Parathyroid adenoma (tissue), 2 donors: ENCODE measurements at regions not wholly inside any gene's neighbourhood (a gene's known extent, or its start where the extent isn't known, plus 50 kb on each side); places are given as distances from the start of the nearest gene placed in this dataset.
A peak's percentile ranks its signal among the peaks of the same experiment; 100 is the strongest.

Source experiments
- H2AFZ ChIP-seq: fragments of 300-600 bp; sonication (generic); one replicate; pipeline ENCODE4 v1.7.0; 2017; ENCODE audit warnings: antibody characterized with exemption, mild to moderate bottlenecking
- H3K27ac ChIP-seq: fragments of 300-600 bp; sonication (generic); one replicate; pipeline ENCODE4 v1.7.0; 2017
- H3K27me3 ChIP-seq: fragments of 300-600 bp; sonication (generic); one replicate; pipeline ENCODE4 v1.7.0; 2017; ENCODE audit warnings: low read length; ENCODE audit not compliant: control insufficient read depth, insufficient read depth
- H3K36me3 ChIP-seq: fragments of 300-600 bp; sonication (generic); one replicate; pipeline ENCODE4 v1.7.0; 2017; ENCODE audit warnings: low read length; ENCODE audit not compliant: control insufficient read depth, insufficient read depth
- H3K4me1 ChIP-seq: fragments of 300-600 bp; sonication (generic); one replicate; pipeline ENCODE4 v1.7.0; 2017; ENCODE audit warnings: control low read depth
- H3K4me2 ChIP-seq: fragments of 300-600 bp; sonication (generic); one replicate; pipeline ENCODE4 v1.7.0; 2017; ENCODE audit warnings: low read length
- H3K4me3 ChIP-seq: fragments of 300-600 bp; sonication (generic); one replicate; pipeline ENCODE4 v1.7.0; 2017; ENCODE audit warnings: low read depth, low read length
- H3K79me2 ChIP-seq: fragments of 300-600 bp; sonication (generic); one replicate; pipeline ENCODE4 v1.7.0; 2017; ENCODE audit warnings: control low read depth
- H3K9ac ChIP-seq: fragments of 300-600 bp; sonication (generic); one replicate; pipeline ENCODE4 v1.7.0; 2017; ENCODE audit warnings: mild to moderate bottlenecking
- H3K9me3 ChIP-seq: fragments of 300-600 bp; sonication (generic); one replicate; pipeline ENCODE4 v1.7.0; 2017; ENCODE audit warnings: low read length; ENCODE audit not compliant: control insufficient read depth
- TF ChIP-seq, protein P1 (sequence below): fragments of 300-600 bp; sonication (generic); IDR thresholded peaks from one replicate; pipeline ENCODE4 v1.7.0; 2017; ENCODE audit warnings: antibody characterized with exemption, mild to moderate bottlenecking
- donor health status: primary hyperparathyroidism.

GRCh38 chr1:163562355-163562754 lies 240.6 kb downstream of the NUF2 start:
- Histone ChIP-seq H3K36me3 (no peaks in the 10 kb centered on the region), H3K4me2 (no peak overlapping the region), H3K27me3 (no peaks in the 10 kb centered on the region), H3K9me3 (no peaks in the 10 kb centered on the region), H3K9ac (no peak overlapping the region), H3K27ac (peak overlapping the region; percentile 91), H2AFZ (no peak overlapping the region), H3K79me2 (no peaks in the 10 kb centered on the region), H3K4me3 (no peak overlapping the region), H3K4me1 (peaks cover 29% of the 10 kb centered on the region)
- TF ChIP-seq, protein P1, sequence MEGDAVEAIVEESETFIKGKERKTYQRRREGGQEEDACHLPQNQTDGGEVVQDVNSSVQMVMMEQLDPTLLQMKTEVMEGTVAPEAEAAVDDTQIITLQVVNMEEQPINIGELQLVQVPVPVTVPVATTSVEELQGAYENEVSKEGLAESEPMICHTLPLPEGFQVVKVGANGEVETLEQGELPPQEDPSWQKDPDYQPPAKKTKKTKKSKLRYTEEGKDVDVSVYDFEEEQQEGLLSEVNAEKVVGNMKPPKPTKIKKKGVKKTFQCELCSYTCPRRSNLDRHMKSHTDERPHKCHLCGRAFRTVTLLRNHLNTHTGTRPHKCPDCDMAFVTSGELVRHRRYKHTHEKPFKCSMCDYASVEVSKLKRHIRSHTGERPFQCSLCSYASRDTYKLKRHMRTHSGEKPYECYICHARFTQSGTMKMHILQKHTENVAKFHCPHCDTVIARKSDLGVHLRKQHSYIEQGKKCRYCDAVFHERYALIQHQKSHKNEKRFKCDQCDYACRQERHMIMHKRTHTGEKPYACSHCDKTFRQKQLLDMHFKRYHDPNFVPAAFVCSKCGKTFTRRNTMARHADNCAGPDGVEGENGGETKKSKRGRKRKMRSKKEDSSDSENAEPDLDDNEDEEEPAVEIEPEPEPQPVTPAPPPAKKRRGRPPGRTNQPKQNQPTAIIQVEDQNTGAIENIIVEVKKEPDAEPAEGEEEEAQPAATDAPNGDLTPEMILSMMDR, result no peak

GRCh38 chr1:163565166-163565565 lies 243.4 kb downstream of the NUF2 start:
- H3K4me2 ChIP-seq, result no peak overlapping the region
- H3K4me1 ChIP-seq, result peaks cover 15% of the 10 kb centered on the region
- H3K4me3 ChIP-seq, result no peak overlapping the region
- no peaks in the 10 kb centered on the region for H3K27me3 ChIP-seq
- H3K27ac ChIP-seq, result no peak overlapping the region
- no peaks in the 10 kb centered on the region for H3K9me3 ChIP-seq
- H3K79me2 ChIP-seq, result no peaks in the 10 kb centered on the region
- H3K9ac ChIP-seq, result no peak overlapping the region
- TF ChIP-seq, protein P1, result no peak
- H2AFZ ChIP-seq, result peak overlapping the region; percentile 56
- no peaks in the 10 kb centered on the region for H3K36me3 ChIP-seq

DNA sequence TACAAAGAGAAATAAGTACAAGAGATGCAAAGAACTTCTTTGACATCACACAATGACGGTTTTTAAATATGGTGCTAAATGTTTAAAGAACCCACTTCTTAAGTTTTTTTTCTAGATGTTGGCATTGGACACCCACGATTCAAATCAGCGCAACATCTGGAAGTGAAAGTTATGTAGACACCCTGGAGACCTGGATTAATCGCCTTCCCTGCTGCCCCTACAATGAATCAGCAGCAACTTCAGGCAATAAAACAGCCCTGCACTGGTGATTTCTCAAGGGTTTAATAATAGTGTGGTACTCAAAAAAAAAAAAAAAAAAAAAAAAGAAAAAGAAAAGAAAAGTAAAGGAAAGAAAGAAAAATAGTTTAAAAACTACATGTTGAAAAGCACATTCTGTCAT lies 248.3 kb downstream of the NUF2 start:
- no peaks in the 10 kb centered on the region for H3K79me2 ChIP-seq
- no peak overlapping the region for H3K9ac ChIP-seq
- no peaks in the 10 kb centered on the region for H3K4me1 ChIP-seq
- no peak overlapping the region for H3K27ac ChIP-seq
- H3K36me3 ChIP-seq, result no peaks in the 10 kb centered on the region
- no peak overlapping the region for H2AFZ ChIP-seq
- TF ChIP-seq, protein P1, result no peak
- H3K27me3 ChIP-seq, result no peaks in the 10 kb centered on the region
- H3K9me3 ChIP-seq, result no peaks in the 10 kb centered on the region
- no peak overlapping the region for H3K4me3 ChIP-seq
- H3K4me2 ChIP-seq, result no peak overlapping the region

DNA sequence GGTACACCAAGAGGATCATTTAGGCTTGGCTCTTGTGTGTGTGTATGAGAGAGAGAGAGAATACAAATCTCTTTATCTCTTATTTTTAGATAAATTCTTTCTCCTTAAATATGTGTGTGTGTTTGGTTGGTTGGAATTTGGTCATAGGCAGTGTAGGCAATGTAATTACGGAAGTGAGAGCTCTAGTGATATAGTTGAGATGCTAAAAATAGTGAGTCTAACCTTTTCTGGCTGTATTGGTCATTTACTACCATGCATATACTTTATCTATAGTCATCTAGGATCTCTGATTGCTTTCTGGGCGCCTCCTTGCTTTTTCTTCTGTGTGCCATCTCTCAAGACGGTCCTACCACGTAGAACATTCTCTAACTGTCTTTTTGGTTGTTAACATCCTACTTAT lies 250.2 kb downstream of the NUF2 start:
- TF ChIP-seq, protein P1, result no peak
- H3K9me3 ChIP-seq, result no peaks in the 10 kb centered on the region
- H3K27ac ChIP-seq, result no peak overlapping the region
- no peaks in the 10 kb centered on the region for H3K79me2 ChIP-seq
- H3K9ac ChIP-seq, result no peak overlapping the region
- H3K4me2 ChIP-seq, result no peak overlapping the region
- H3K27me3 ChIP-seq, result no peaks in the 10 kb centered on the region
- no peak overlapping the region for H3K4me3 ChIP-seq
- H3K4me1 ChIP-seq, result peaks cover 3% of the 10 kb centered on the region
- H3K36me3 ChIP-seq, result no peaks in the 10 kb centered on the region
- H2AFZ ChIP-seq, result no peak overlapping the region

DNA sequence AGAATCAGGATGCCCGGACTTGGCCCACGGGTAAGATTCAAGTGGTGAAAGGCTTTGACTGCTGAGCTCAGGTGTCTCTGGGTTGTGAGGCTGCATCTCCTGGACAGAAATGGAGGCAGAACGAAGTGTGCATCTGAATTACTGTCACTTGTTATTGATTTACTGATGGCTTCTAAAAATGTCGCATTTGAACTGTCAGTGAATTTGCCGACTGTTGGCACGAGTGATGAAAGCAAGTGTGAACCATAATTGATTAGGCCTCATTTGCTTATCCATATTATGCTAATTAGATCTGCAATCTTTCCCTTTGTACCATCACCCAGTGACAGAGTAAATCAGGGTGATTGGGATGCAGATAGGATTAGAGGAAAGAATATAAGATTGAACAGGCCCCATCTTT lies 252.4 kb downstream of the NUF2 start:
- no peak overlapping the region for H3K9ac ChIP-seq
- no peaks in the 10 kb centered on the region for H3K36me3 ChIP-seq
- no peaks in the 10 kb centered on the region for H3K79me2 ChIP-seq
- H3K4me3 ChIP-seq, result no peak overlapping the region
- no peaks in the 10 kb centered on the region for H3K27me3 ChIP-seq
- H3K27ac ChIP-seq, result no peak overlapping the region
- TF ChIP-seq, protein P1, result no peak
- no peak overlapping the region for H2AFZ ChIP-seq
- H3K9me3 ChIP-seq, result no peaks in the 10 kb centered on the region
- H3K4me2 ChIP-seq, result no peak overlapping the region
- peaks cover 3% of the 10 kb centered on the region for H3K4me1 ChIP-seq
